ENCODE measurements at regions not wholly inside any gene's neighbourhood (a gene's known extent, or its start where the extent isn't known, plus 50 kb on each side); places are given as distances from the start of the nearest gene placed in this dataset.

GRCh38 chr3:194076475-194076874, 59.5 kb upstream of the HES1 start:
- TF ChIP-seq POLR2A (IDR thresholded peaks at IDR 0.05; ENCODE audit: low read depth) (no peak), CTCF (IDR thresholded peaks at IDR 0.05) (no peak), EP300 (IDR thresholded peaks at IDR 0.05) (no peak)
